DOHH2 (cell line): ENCODE measurements at regions not wholly inside any gene's neighbourhood (a gene's known extent, or its start where the extent isn't known, plus 50 kb on each side); places are given as distances from the start of the nearest gene placed in this dataset.

Source experiments
- H3F3A ChIP-seq: fragments of 200-600 bp; sonication (generic), shearing (Covaris generic); 2 replicates; pipeline ENCODE4 v1.6.0; 2016; ENCODE audit warnings: antibody characterized with exemption, mild to moderate bottlenecking; ENCODE audit not compliant: control insufficient read depth, insufficient read depth
- H3K27ac ChIP-seq: fragments of 200-600 bp; sonication (generic); 2 replicates; pipeline ENCODE4 v1.5.1; 2014; ENCODE audit warnings: low read depth, mild to moderate bottlenecking, low read length, moderate library complexity
- H3K27me3 ChIP-seq: fragments of 200-600 bp; sonication (generic); 2 replicates; pipeline ENCODE4 v1.6.1; 2014; ENCODE audit warnings: mild to moderate bottlenecking, low read length, mixed read lengths; ENCODE audit not compliant: control insufficient read depth
- H3K36me3 ChIP-seq: fragments of 200-600 bp; sonication (generic); 2 replicates; pipeline ENCODE4 v1.6.1; 2014; ENCODE audit warnings: mild to moderate bottlenecking, low read length, moderate library complexity, mixed read lengths; ENCODE audit not compliant: control insufficient read depth
- H3K4me1 ChIP-seq: fragments of 200-600 bp; sonication (generic); 2 replicates; pipeline ENCODE4 v1.6.1; 2014; ENCODE audit warnings: mild to moderate bottlenecking, low read length, mixed read lengths; ENCODE audit not compliant: control insufficient read depth
- H3K4me2 ChIP-seq: fragments of 200-600 bp; sonication (generic); 2 replicates; pipeline ENCODE4 v1.6.0; 2014; ENCODE audit warnings: mild to moderate bottlenecking, low read length, moderate library complexity
- H3K4me3 ChIP-seq: fragments of 200-600 bp; sonication (generic); 2 replicates; pipeline ENCODE4 v1.5.1; 2014; ENCODE audit warnings: mild to moderate bottlenecking, low read length, mixed read lengths
- H3K79me2 ChIP-seq: fragments of 200-600 bp; sonication (generic); 2 replicates; pipeline ENCODE4 v1.6.1; 2014; ENCODE audit warnings: mild to moderate bottlenecking, low read length, mixed read lengths; ENCODE audit not compliant: control insufficient read depth
- H3K9me2 ChIP-seq: fragments of 200-600 bp; sonication (generic); replicated peaks from 2 replicates; pipeline ENCODE4 v1.6.1; 2014; ENCODE audit warnings: mild to moderate bottlenecking, low read length, mixed read lengths; ENCODE audit not compliant: control insufficient read depth
- H3K9me3 ChIP-seq: fragments of 200-600 bp; sonication (generic); 2 replicates; pipeline ENCODE4 v1.6.1; 2014; ENCODE audit warnings: antibody characterized with exemption, low read length, mixed read lengths; ENCODE audit not compliant: control insufficient read depth, insufficient read depth
- H4K20me1 ChIP-seq: fragments of 200-600 bp; sonication (generic); 2 replicates; pipeline ENCODE4 v1.6.0; 2014; ENCODE audit warnings: low read depth, mild to moderate bottlenecking, antibody characterized with exemption, low read length, moderate library complexity; ENCODE audit not compliant: control insufficient read depth, insufficient read depth
- CTCF ChIP-seq: fragments of 200-600 bp; sonication (generic); IDR thresholded peaks from one replicate; pipeline ENCODE4 v1.5.1; 2014; ENCODE audit warnings: antibody characterized with exemption, mild to moderate bottlenecking, low read depth, low read length; ENCODE audit not compliant: poor library complexity, severe bottlenecking
- EZH2phosphoT487 ChIP-seq: fragments of 200-600 bp; sonication (generic); IDR thresholded peaks from 2 replicates; pipeline ENCODE4 v1.6.1; 2017; ENCODE audit warnings: borderline replicate concordance, mild to moderate bottlenecking, antibody characterized with exemption, low read length, moderate library complexity, mixed read lengths

- H3K9me3 ChIP-seq: no peaks in the 10 kb centered on the region
- no peak for TF ChIP-seq EZH2phosphoT487
- no peak for TF ChIP-seq CTCF
- H3K27me3 ChIP-seq: peaks cover 10% of the 10 kb centered on the region; the same call in 1 of the 2 replicates
These were observed 218.2 kb upstream of the IL12B start for GRCh38 chr5:159548517-159548916.

GRCh38 chr5:159549046-159549445, 218.8 kb upstream of the IL12B start:
- H3K9me2 ChIP-seq: no peaks in the 10 kb centered on the region
- H3F3A ChIP-seq: no peaks in the 10 kb centered on the region
- no peak overlapping the region for H3K4me2 ChIP-seq
- peaks cover 10% of the 10 kb centered on the region; the same call in 1 of the 2 replicates for H3K27me3 ChIP-seq
- no peaks in the 10 kb centered on the region for H3K9me3 ChIP-seq
- no peaks in the 10 kb centered on the region for H4K20me1 ChIP-seq
- H3K36me3 ChIP-seq: no peaks in the 10 kb centered on the region
- no peak overlapping the region for H3K27ac ChIP-seq
- no peak for TF ChIP-seq CTCF
- H3K4me1 ChIP-seq: no peaks in the 10 kb centered on the region
- no peaks in the 10 kb centered on the region for H3K79me2 ChIP-seq
- no peak overlapping the region for H3K4me3 ChIP-seq

More at GRCh38 chr5:159548517-159548916, 218.2 kb upstream of the IL12B start:
- Histone ChIP-seq H3K36me3 (no peaks in the 10 kb centered on the region), H3K27ac (no peak overlapping the region), H3K9me2 (no peaks in the 10 kb centered on the region), H3F3A (no peaks in the 10 kb centered on the region), H3K4me2 (no peak overlapping the region), H4K20me1 (no peaks in the 10 kb centered on the region), H3K4me1 (no peaks in the 10 kb centered on the region), H3K79me2 (no peaks in the 10 kb centered on the region), H3K4me3 (no peak overlapping the region)

GRCh38 chr5:159550951-159551350, 220.7 kb upstream of the IL12B start:
- Histone ChIP-seq H3K4me2 (no peak overlapping the region), H3F3A (no peaks in the 10 kb centered on the region), H3K79me2 (no peaks in the 10 kb centered on the region), H3K36me3 (no peaks in the 10 kb centered on the region), H4K20me1 (no peaks in the 10 kb centered on the region), H3K9me2 (no peaks in the 10 kb centered on the region), H3K27me3 (0 out of 2 replicates have a peak, but pooled peaks cover 3% of the 10 kb centered on the region), H3K4me1 (no peaks in the 10 kb centered on the region), H3K4me3 (no peak overlapping the region), H3K9me3 (no peaks in the 10 kb centered on the region), H3K27ac (no peak overlapping the region)
- TF ChIP-seq CTCF (no peak), EZH2phosphoT487 (no peak)

GRCh38 chr5:159552751-159553150, 222.5 kb upstream of the IL12B start:
- no peaks in the 10 kb centered on the region for H3K9me3 ChIP-seq
- H3K36me3 ChIP-seq: no peaks in the 10 kb centered on the region
- H3K4me3 ChIP-seq: no peak overlapping the region
- no peaks in the 10 kb centered on the region for H3K27me3 ChIP-seq
- no peaks in the 10 kb centered on the region for H3F3A ChIP-seq
- no peaks in the 10 kb centered on the region for H3K79me2 ChIP-seq
- H4K20me1 ChIP-seq: no peaks in the 10 kb centered on the region
- H3K4me2 ChIP-seq: no peak overlapping the region
- H3K27ac ChIP-seq: no peak overlapping the region
- H3K4me1 ChIP-seq: no peaks in the 10 kb centered on the region
- no peaks in the 10 kb centered on the region for H3K9me2 ChIP-seq
- TF ChIP-seq CTCF (no peak), EZH2phosphoT487 (no peak)
